Neural crest cell (in vitro differentiated cells): ENCODE measurements at regions not wholly inside any gene's neighbourhood (a gene's known extent, or its start where the extent isn't known, plus 50 kb on each side); places are given as distances from the start of the nearest gene placed in this dataset.

Experiments used
- DNase-seq: peaks from one replicate; pipeline ENCODE4 v3.0.0; 2021; ENCODE audit warnings: low read depth, mixed read lengths, low spot score
- H3K27ac Mint-ChIP-seq: one replicate; pipeline ENCODE4 v1.8.0; 2021; ENCODE audit warnings: mild to moderate bottlenecking, mixed read lengths; ENCODE audit not compliant: unreplicated experiment
- H3K27me3 Mint-ChIP-seq: 2 replicates; pipeline ENCODE4 v1.8.0; 2021; ENCODE audit warnings: low read depth, mild to moderate bottlenecking, mixed read lengths
- H3K36me3 Mint-ChIP-seq: 2 replicates; pipeline ENCODE4 v1.8.0; 2021; ENCODE audit warnings: low read depth, mild to moderate bottlenecking, mixed read lengths
- H3K4me1 Mint-ChIP-seq: 2 replicates; pipeline ENCODE4 v1.8.0; 2021; ENCODE audit warnings: mixed read lengths
- H3K4me3 Mint-ChIP-seq: one replicate; pipeline ENCODE4 v1.8.0; 2021; ENCODE audit warnings: mild to moderate bottlenecking, mixed read lengths
- H3K9me3 Mint-ChIP-seq: 2 replicates; pipeline ENCODE4 v1.8.0; 2021; ENCODE audit warnings: mixed read lengths
- TF ChIP-seq, protein P1 (sequence below): fragments of 200-600 bp; sonication (generic); conservative IDR thresholded peaks from 2 replicates; pipeline ENCODE4 v1.5.0; 2021; ENCODE audit warnings: antibody characterized with exemption, mild to moderate bottlenecking

DNA sequence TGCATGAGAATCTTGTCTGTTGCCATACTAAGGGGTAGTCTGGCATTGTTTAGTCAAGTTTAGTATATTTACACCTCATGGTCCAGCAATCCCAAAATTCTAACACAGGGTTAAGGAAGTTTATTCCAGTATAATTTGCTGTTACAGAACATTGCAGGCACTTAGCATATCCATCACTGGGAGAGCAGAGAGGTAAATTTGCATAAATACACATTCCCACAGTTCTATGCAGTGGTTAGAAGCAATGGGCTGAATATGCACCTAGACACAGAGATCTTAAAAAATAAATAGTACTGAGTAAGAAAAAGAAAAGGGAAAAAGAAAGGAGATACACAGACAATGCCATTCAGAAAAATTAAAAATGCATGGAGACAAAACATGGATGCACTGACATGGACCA lies 692.3 kb upstream of the MEF2C start:
- Mint-ChIP-seq H3K9me3 (no peaks in the 10 kb centered on the region), H3K27me3 (no peaks in the 10 kb centered on the region), H3K4me3 (no peak overlapping the region)

DNA sequence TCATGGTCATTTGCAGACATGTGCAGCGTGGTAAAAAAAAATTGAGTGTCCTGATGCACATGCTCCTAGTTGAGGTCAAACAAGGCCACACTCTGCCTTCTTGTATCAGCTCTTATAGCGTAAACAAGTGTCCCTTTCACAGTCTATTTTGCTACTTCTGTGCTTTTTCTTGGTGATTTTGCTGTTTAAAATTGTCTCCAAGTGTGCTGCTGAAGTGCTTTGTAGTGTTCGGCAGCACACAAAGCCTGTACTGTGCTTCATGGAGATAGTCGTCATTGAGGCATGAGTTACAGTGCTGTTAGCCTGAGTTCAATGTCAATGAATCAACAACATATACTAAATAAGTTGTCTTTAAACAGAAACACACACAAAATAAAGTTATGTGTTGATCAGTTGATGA lies 690.4 kb upstream of the MEF2C start:
- Mint-ChIP-seq H3K36me3 (no peaks in the 10 kb centered on the region), H3K4me3 (no peak overlapping the region), H3K9me3 (no peaks in the 10 kb centered on the region), H3K27me3 (no peaks in the 10 kb centered on the region), H3K4me1 (peaks cover 26% of the 10 kb centered on the region), H3K27ac (peak overlapping the region; percentile 65)
- no peak for DNase-seq
- TF ChIP-seq, protein P1, sequence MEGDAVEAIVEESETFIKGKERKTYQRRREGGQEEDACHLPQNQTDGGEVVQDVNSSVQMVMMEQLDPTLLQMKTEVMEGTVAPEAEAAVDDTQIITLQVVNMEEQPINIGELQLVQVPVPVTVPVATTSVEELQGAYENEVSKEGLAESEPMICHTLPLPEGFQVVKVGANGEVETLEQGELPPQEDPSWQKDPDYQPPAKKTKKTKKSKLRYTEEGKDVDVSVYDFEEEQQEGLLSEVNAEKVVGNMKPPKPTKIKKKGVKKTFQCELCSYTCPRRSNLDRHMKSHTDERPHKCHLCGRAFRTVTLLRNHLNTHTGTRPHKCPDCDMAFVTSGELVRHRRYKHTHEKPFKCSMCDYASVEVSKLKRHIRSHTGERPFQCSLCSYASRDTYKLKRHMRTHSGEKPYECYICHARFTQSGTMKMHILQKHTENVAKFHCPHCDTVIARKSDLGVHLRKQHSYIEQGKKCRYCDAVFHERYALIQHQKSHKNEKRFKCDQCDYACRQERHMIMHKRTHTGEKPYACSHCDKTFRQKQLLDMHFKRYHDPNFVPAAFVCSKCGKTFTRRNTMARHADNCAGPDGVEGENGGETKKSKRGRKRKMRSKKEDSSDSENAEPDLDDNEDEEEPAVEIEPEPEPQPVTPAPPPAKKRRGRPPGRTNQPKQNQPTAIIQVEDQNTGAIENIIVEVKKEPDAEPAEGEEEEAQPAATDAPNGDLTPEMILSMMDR: no peak

More for the DNA sequence above, 692.3 kb upstream of the MEF2C start:
- Mint-ChIP-seq H3K4me1 (peaks cover 25% of the 10 kb centered on the region), H3K36me3 (no peaks in the 10 kb centered on the region), H3K27ac (no peak overlapping the region)
- TF ChIP-seq, protein P1: no peak
- DNase-seq: no peak

DNA sequence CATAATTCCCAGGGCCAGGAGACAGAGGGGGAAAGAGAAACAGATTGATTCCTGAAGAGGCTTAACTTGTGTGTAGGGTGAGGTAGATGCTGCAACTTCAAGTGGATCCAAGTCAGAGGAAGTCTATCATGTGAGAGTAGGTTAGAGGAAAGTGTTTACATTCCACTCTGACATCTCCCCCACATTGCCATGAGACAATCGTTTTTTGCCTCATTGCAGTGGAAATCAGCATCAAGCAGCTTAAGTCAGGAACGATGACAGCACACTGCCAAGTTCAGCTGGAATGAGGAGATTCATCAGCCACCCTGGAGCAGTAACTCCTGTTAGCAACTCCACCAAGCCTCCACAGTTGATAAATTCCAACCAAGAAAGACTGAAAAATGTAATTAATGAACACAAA lies 689.7 kb upstream of the MEF2C start:
- Mint-ChIP-seq H3K9me3 (no peaks in the 10 kb centered on the region), H3K27me3 (no peaks in the 10 kb centered on the region), H3K4me3 (no peak overlapping the region), H3K4me1 (peaks cover 26% of the 10 kb centered on the region), H3K27ac (no peak overlapping the region), H3K36me3 (no peaks in the 10 kb centered on the region)
- TF ChIP-seq, protein P1: no peak
- DNase-seq: no peak

DNA sequence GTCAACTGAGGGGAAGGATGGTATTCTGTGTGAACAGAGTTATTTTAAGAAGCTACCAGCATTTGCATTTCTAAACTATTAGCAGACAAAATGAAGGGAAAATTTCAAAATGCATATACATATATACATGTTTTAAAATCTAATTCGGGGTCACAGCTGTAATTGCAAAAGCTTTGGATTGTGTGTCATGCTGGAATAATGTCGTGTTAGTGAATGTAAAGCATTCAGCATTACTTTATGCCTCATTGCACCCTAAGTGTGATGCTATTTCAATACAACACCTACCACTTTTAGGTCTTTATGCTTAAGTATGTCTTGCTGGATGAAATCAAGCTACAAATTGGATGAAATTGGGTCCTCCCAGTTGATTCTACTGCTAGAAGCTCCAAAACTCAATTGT lies 687.6 kb upstream of the MEF2C start:
- TF ChIP-seq, protein P1: no peak
- DNase-seq: no peak

DNA sequence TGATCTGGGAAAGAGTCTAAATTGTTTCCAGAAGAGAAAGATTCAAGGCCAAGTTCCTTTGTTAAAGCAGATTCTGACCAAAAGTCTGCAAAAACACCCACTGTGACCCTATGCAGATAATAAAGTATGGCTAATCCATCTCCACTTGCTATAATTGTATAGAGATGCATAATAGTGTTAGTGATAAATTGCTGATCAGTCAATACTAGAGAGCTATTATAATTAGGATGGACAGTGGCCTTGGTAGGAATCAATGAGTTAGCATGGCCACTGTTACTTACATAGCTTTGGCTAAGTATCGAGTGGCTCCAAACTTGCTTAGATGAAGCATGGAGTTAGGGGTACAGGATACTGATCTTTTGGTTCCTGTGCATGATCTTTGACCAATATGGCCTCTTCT lies 683.4 kb upstream of the MEF2C start:
- TF ChIP-seq, protein P1: no peak
- Mint-ChIP-seq H3K4me3 (no peak overlapping the region), H3K36me3 (no peaks in the 10 kb centered on the region), H3K27me3 (no peaks in the 10 kb centered on the region), H3K4me1 (peaks cover 10% of the 10 kb centered on the region), H3K27ac (no peak overlapping the region), H3K9me3 (no peaks in the 10 kb centered on the region)
- no peak for DNase-seq

More for the DNA sequence above, 687.6 kb upstream of the MEF2C start:
- no peaks in the 10 kb centered on the region for H3K27me3 Mint-ChIP-seq
- H3K27ac Mint-ChIP-seq: no peak overlapping the region
- H3K36me3 Mint-ChIP-seq: no peaks in the 10 kb centered on the region
- H3K4me3 Mint-ChIP-seq: no peak overlapping the region
- no peaks in the 10 kb centered on the region for H3K9me3 Mint-ChIP-seq
- H3K4me1 Mint-ChIP-seq: peaks cover 26% of the 10 kb centered on the region

DNA sequence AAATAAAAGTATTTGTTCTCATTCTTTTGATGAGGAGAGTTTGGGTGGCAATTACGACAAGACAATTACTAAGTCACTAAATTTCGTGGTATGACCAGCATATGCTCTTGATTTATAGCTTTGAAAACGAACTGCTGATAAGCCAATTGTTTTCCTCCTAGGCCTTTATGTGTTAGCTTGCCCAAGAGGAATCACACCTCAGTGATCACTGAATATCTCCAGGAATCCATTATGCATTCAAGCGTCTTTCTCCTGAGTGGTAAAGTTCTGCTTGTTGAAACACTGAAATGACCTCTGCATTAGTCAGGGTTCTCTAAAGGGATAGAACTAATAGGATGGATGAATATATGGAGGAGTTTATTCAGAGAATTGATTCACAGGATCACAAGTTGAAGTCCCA lies 677.7 kb upstream of the MEF2C start:
- Mint-ChIP-seq H3K27me3 (no peaks in the 10 kb centered on the region), H3K27ac (no peak overlapping the region), H3K4me3 (no peak overlapping the region), H3K36me3 (no peaks in the 10 kb centered on the region), H3K9me3 (no peaks in the 10 kb centered on the region), H3K4me1 (peaks cover 12% of the 10 kb centered on the region)
- no peak for DNase-seq
- TF ChIP-seq, protein P1: no peak
